CD4-positive, alpha-beta memory T cell (primary cell): ENCODE measurements at regions not wholly inside any gene's neighbourhood (a gene's known extent, or its start where the extent isn't known, plus 50 kb on each side); places are given as distances from the start of the nearest gene placed in this dataset.
"Not testable (repeated sequence)": the region's sequence is repeated elsewhere in the genome, so short reads cannot be mapped to it uniquely, and the experiment has no call there.

Source experiments
- CTCF ChIA-PET: fragments of 350-600 bp; sonication (Branson Sonifier 250); formaldehyde crosslinking; loops from one replicate; lab custom pipeline; 2021; ENCODE audit warnings: inconsistent platforms; ENCODE audit not compliant: partially characterized antibody; lab: Charles Lee
- POLR2A ChIA-PET: fragments of 350-600 bp; sonication (Branson Sonifier 250); formaldehyde crosslinking; loops from one replicate; lab custom pipeline; 2021; ENCODE audit not compliant: partially characterized antibody; lab: Charles Lee
- DNase-seq, 5 donors: peaks; one replicate each; pipeline versions ENCODE4 v3.0.0 to v3.0.0-alpha.2; 2020 to 2022; ENCODE audit warnings: mixed read lengths in 1 of 5
- H3K27ac ChIP-seq: one replicate; pipeline ENCODE4 v1.7.0; 2013; ENCODE audit warnings: low read depth, low read length
- H3K27me3 ChIP-seq: 2 replicates; pipeline ENCODE4 v1.7.0; 2013; ENCODE audit warnings: mild to moderate bottlenecking, low read length, moderate library complexity; ENCODE audit not compliant: insufficient read depth
- H3K36me3 ChIP-seq: 2 replicates; pipeline ENCODE4 v1.7.0; 2013; ENCODE audit warnings: mild to moderate bottlenecking, low read length, moderate library complexity; ENCODE audit not compliant: insufficient read depth
- H3K4me1 ChIP-seq: 2 replicates; pipeline ENCODE4 v1.7.0; 2013; ENCODE audit warnings: mild to moderate bottlenecking, low read length, moderate library complexity; ENCODE audit not compliant: insufficient read depth
- H3K4me3 ChIP-seq, 2 donors: one replicate each; pipeline ENCODE4 v1.7.0; 2013; ENCODE audit warnings: low read length in 2 of 2, mild to moderate bottlenecking in 1 of 2
- H3K9me3 ChIP-seq, 2 donors: one replicate each; pipeline ENCODE4 v1.7.0; 2013; ENCODE audit warnings: low read length in 2 of 2, control low read depth in 1 of 2; ENCODE audit not compliant: control insufficient read depth in 1 of 2
- H3K27ac Mint-ChIP-seq, 7 donors: one replicate each; pipeline ENCODE4 v1.8.0; 2020 to 2021; ENCODE audit warnings: mixed read lengths in 7 of 7, mild to moderate bottlenecking in 6 of 7, inconsistent platforms in 3 of 7, moderate library complexity in 3 of 7
- H3K27me3 Mint-ChIP-seq, 2 donors: one replicate each; pipeline ENCODE4 v1.8.0; 2020 to 2021; ENCODE audit warnings: mixed read lengths in 2 of 2
- H3K36me3 Mint-ChIP-seq, 2 donors: one replicate each; pipeline ENCODE4 v1.8.0; 2020 to 2021; ENCODE audit warnings: mixed read lengths in 2 of 2, inconsistent platforms in 1 of 2, mild to moderate bottlenecking in 1 of 2
- H3K4me1 Mint-ChIP-seq, 4 donors: one replicate each; pipeline ENCODE4 v1.8.0; 2020 to 2021; ENCODE audit warnings: mixed read lengths in 4 of 4, mild to moderate bottlenecking in 1 of 4
- H3K4me3 Mint-ChIP-seq, 8 donors: one replicate each; pipeline ENCODE4 v1.8.0; 2020 to 2021; ENCODE audit warnings: mixed read lengths in 8 of 8, mild to moderate bottlenecking in 7 of 8, moderate library complexity in 6 of 8, inconsistent platforms in 3 of 8
- H3K9me3 Mint-ChIP-seq, 8 donors: one replicate each; pipeline ENCODE4 v1.8.0; 2020 to 2021; ENCODE audit warnings: mixed read lengths in 8 of 8, mild to moderate bottlenecking in 5 of 8, inconsistent platforms in 3 of 8, moderate library complexity in 1 of 8
- intact Hi-C: fragments of 100-400 bp; cut with micrococcal nuclease; formaldehyde crosslinking; loops from one replicate; pipeline ENCODE4 v1.15.1; 2023

GRCh38 chr5:110865400-110866094, 126.7 kb downstream of the SLC25A46 start:
- H3K4me3 Mint-ChIP-seq = no peak overlapping the region
- H3K36me3 Mint-ChIP-seq = no peaks in the 10 kb centered on the region
- peaks cover 0 to 3% (median 0%) of the 10 kb centered on the region in 8 donors for H3K9me3 Mint-ChIP-seq
- DNase-seq = no peak
- H3K27ac ChIP-seq = no peak overlapping the region
- H3K36me3 ChIP-seq = no peaks in the 10 kb centered on the region
- ChIA-PET CTCF (no interaction called here), POLR2A (no interaction called here)
- no peaks in the 10 kb centered on the region for H3K27me3 ChIP-seq
- H3K4me1 ChIP-seq = no peaks in the 10 kb centered on the region
- no peaks in the 10 kb centered on the region for H3K4me1 Mint-ChIP-seq
- no peak overlapping the region for H3K4me3 ChIP-seq
- no peaks in the 10 kb centered on the region for H3K9me3 ChIP-seq
- intact Hi-C loops = no loop called here
- H3K27me3 Mint-ChIP-seq = peaks cover 1 to 4% of the 10 kb centered on the region in 2 donors
- no peak overlapping the region for H3K27ac Mint-ChIP-seq

GRCh38 chr5:110869927-110870326, 131.1 kb downstream of the SLC25A46 start:
- H3K9me3 Mint-ChIP-seq = peaks cover 0 to 4% (median 0%) of the 10 kb centered on the region in 8 donors
- intact Hi-C loops = no loop called here
- DNase-seq = no peak

GRCh38 chr5:110872200-110872599, 133.4 kb downstream of the SLC25A46 start:
- H3K4me1 ChIP-seq = no peaks in the 10 kb centered on the region
- no peak for DNase-seq
- no peak overlapping the region for H3K4me3 ChIP-seq
- H3K4me1 Mint-ChIP-seq = no peaks in the 10 kb centered on the region
- ChIA-PET POLR2A (no interaction called here), CTCF (no interaction called here)
- H3K9me3 ChIP-seq = no peaks in the 10 kb centered on the region
- no peak overlapping the region for H3K4me3 Mint-ChIP-seq
- no peak overlapping the region for H3K27ac Mint-ChIP-seq
- H3K36me3 ChIP-seq = no peaks in the 10 kb centered on the region
- H3K9me3 Mint-ChIP-seq = peaks cover 0 to 4% (median 0%) of the 10 kb centered on the region in 8 donors
- peaks cover 0 to 1% of the 10 kb centered on the region in 2 donors for H3K27me3 Mint-ChIP-seq
- H3K27ac ChIP-seq = no peak overlapping the region
- no peaks in the 10 kb centered on the region for H3K27me3 ChIP-seq
- H3K36me3 Mint-ChIP-seq = no peaks in the 10 kb centered on the region
- intact Hi-C loops = no loop called here

More at GRCh38 chr5:110869927-110870326, 131.1 kb downstream of the SLC25A46 start:
- Mint-ChIP-seq H3K4me1 (no peaks in the 10 kb centered on the region), H3K36me3 (no peaks in the 10 kb centered on the region), H3K4me3 (no peak overlapping the region), H3K27ac (no peak overlapping the region), H3K27me3 (peaks cover 0 to 3% of the 10 kb centered on the region in 2 donors)
- H3K9me3 ChIP-seq = no peaks in the 10 kb centered on the region
- CTCF ChIA-PET = no interaction called here
- H3K4me1 ChIP-seq = no peaks in the 10 kb centered on the region
- H3K27me3 ChIP-seq = no peaks in the 10 kb centered on the region
- no peak overlapping the region for H3K27ac ChIP-seq
- POLR2A ChIA-PET = no interaction called here
- H3K4me3 ChIP-seq = no peak overlapping the region
- no peaks in the 10 kb centered on the region for H3K36me3 ChIP-seq

DNA sequence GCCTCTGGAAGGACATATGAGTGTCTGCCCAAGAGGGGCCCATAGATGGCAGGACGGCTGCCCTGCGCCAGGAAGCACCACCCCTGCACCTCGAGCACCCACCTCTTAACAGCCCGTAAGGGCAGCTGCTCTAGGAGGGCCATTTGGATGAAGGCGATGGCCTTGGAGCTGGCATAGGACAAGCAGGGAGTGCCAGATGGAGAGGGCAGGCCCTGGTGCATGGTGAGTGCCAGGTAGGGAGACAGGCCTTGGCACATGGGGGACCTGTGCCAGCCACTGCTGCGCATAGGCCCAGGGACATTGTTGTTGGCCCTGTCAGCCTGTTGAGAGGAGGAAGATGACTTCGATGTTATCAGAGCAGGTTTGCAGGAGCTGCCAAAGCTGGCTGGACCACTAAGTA, 134.2 kb downstream of the SLC25A46 start:
- H3K4me3 ChIP-seq = no peak overlapping the region
- H3K27me3 Mint-ChIP-seq = peaks cover 0 to 1% of the 10 kb centered on the region in 2 donors
- no peaks in the 10 kb centered on the region for H3K36me3 ChIP-seq
- H3K4me3 Mint-ChIP-seq = no peak overlapping the region
- no peak overlapping the region for H3K27ac Mint-ChIP-seq
- POLR2A ChIA-PET = no interaction called here
- no peaks in the 10 kb centered on the region for H3K4me1 ChIP-seq
- no peaks in the 10 kb centered on the region for H3K4me1 Mint-ChIP-seq
- DNase-seq = no peak
- no peaks in the 10 kb centered on the region for H3K9me3 ChIP-seq
- no peaks in the 10 kb centered on the region for H3K27me3 ChIP-seq
- CTCF ChIA-PET = no interaction called here
- H3K36me3 Mint-ChIP-seq = no peaks in the 10 kb centered on the region
- intact Hi-C loops = no loop called here
- no peak overlapping the region for H3K27ac ChIP-seq
- H3K9me3 Mint-ChIP-seq = peaks cover 0 to 4% (median 0%) of the 10 kb centered on the region in 8 donors

- peaks cover 0 to 5% (median 0%) of the 10 kb centered on the region in 8 donors for H3K9me3 Mint-ChIP-seq
- no peaks in the 10 kb centered on the region for H3K9me3 ChIP-seq
- no peaks in the 10 kb centered on the region for H3K36me3 Mint-ChIP-seq
- H3K27ac Mint-ChIP-seq = no peak overlapping the region
- H3K4me3 Mint-ChIP-seq = no peak overlapping the region
- H3K27me3 Mint-ChIP-seq = peaks cover 0 to 1% of the 10 kb centered on the region in 2 donors
- H3K27ac ChIP-seq = no peak overlapping the region
- no peak overlapping the region for H3K4me3 ChIP-seq
- no peaks in the 10 kb centered on the region for H3K4me1 ChIP-seq
- intact Hi-C loops = no loop called here
- H3K27me3 ChIP-seq = no peaks in the 10 kb centered on the region
- H3K36me3 ChIP-seq = no peaks in the 10 kb centered on the region
- CTCF ChIA-PET = no interaction called here
- H3K4me1 Mint-ChIP-seq = no peaks in the 10 kb centered on the region
- POLR2A ChIA-PET = no interaction called here
- no peak for DNase-seq
These were observed 135.1 kb downstream of the SLC25A46 start for GRCh38 chr5:110873773-110874437.

- H3K4me3 Mint-ChIP-seq, POLR2A ChIA-PET, DNase-seq, H3K36me3 ChIP-seq, H3K4me3 ChIP-seq, H3K9me3 ChIP-seq, H3K27ac Mint-ChIP-seq, H3K27me3 Mint-ChIP-seq, H3K4me1 ChIP-seq, H3K4me1 Mint-ChIP-seq, H3K27me3 ChIP-seq, H3K27ac ChIP-seq, H3K36me3 Mint-ChIP-seq, intact Hi-C loops, CTCF ChIA-PET, H3K9me3 Mint-ChIP-seq: not testable (repeated sequence)
These were observed 136.3 kb downstream of the SLC25A46 start for GRCh38 chr5:110875115-110875514.

DNA sequence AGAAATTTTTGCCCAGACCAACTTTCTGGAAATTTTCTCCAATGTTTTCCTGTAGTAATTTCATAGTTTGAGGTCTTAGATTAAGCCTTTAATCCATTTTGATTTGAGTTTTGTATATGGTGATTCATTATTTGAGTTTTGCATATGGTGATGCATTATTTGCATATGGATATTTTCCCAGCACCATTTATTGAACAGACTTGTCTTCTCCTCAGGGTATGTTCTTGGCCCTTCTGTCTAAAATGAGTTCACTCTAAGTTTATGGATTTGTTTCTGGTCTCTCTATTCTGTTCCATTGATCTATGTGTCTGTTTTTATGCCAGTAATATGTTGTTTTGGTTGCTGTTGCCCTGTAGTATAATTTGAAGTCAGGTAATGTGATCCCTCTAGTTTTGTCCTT, 139.3 kb downstream of the SLC25A46 start:
- Mint-ChIP-seq H3K4me1 (no peaks in the 10 kb centered on the region), H3K4me3 (no peak overlapping the region), H3K9me3 (peaks cover 0 to 6% (median 0%) of the 10 kb centered on the region in 8 donors), H3K27me3 (no peaks in the 10 kb centered on the region), H3K27ac (no peak overlapping the region), H3K36me3 (no peaks in the 10 kb centered on the region)
- DNase-seq = no peak
- POLR2A ChIA-PET = no interaction called here
- no peak overlapping the region for H3K27ac ChIP-seq
- H3K4me3 ChIP-seq = no peak overlapping the region
- intact Hi-C loops = no loop called here
- CTCF ChIA-PET = no interaction called here
- no peaks in the 10 kb centered on the region for H3K4me1 ChIP-seq
- no peaks in the 10 kb centered on the region for H3K27me3 ChIP-seq
- H3K36me3 ChIP-seq = no peaks in the 10 kb centered on the region
- H3K9me3 ChIP-seq = no peaks in the 10 kb centered on the region
